ENCODE measurements at regions not wholly inside any gene's neighbourhood (a gene's known extent, or its start where the extent isn't known, plus 50 kb on each side); places are given as distances from the start of the nearest gene placed in this dataset.
A peak's percentile ranks its signal among the peaks of the same experiment; 100 is the strongest.

DNA sequence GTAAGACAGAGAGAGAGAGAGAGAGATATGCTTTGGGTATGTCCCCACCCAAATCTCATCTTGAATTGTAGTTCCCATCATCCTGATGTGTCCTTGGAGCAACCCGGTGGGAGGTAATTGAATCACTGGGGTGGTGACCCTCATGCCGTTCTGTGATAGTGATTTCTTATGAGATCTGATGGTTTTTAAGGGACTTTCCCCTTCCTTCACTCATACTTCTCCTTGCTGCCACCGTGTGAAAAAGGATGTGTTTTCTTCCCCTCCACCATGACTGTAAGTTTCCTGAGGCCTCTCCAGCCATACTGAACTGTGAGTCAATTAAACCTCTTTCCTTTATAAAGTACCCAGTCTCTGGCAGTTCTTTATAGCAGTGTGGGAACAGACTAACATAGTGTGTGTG is 60.3 kb downstream of the EOMES start:
- Histone ChIP-seq H3K4me1 (no peaks in the 10 kb centered on the region), H3K27me3 (no peaks in the 10 kb centered on the region), H3K27ac (no peak overlapping the region), H3K4me3 (no peak overlapping the region), H3K9me3 (no peaks in the 10 kb centered on the region), H3K36me3 (no peaks in the 10 kb centered on the region)
- TF ChIP-seq POLR2AphosphoS5 (IDR thresholded peaks at IDR 0.05) (no peak), POLR2A (IDR thresholded peaks at IDR 0.05) (no peak)
- TF ChIP-seq, protein P1, sequence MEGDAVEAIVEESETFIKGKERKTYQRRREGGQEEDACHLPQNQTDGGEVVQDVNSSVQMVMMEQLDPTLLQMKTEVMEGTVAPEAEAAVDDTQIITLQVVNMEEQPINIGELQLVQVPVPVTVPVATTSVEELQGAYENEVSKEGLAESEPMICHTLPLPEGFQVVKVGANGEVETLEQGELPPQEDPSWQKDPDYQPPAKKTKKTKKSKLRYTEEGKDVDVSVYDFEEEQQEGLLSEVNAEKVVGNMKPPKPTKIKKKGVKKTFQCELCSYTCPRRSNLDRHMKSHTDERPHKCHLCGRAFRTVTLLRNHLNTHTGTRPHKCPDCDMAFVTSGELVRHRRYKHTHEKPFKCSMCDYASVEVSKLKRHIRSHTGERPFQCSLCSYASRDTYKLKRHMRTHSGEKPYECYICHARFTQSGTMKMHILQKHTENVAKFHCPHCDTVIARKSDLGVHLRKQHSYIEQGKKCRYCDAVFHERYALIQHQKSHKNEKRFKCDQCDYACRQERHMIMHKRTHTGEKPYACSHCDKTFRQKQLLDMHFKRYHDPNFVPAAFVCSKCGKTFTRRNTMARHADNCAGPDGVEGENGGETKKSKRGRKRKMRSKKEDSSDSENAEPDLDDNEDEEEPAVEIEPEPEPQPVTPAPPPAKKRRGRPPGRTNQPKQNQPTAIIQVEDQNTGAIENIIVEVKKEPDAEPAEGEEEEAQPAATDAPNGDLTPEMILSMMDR (IDR thresholded peaks at IDR 0.05), result no peak
- no peak for DNase-seq (ENCODE audit: low spot score in 2 of 2)
- intact Hi-C loops (cut with DNase I; ENCODE audit: low total_unique reads), result no loop called here

DNA sequence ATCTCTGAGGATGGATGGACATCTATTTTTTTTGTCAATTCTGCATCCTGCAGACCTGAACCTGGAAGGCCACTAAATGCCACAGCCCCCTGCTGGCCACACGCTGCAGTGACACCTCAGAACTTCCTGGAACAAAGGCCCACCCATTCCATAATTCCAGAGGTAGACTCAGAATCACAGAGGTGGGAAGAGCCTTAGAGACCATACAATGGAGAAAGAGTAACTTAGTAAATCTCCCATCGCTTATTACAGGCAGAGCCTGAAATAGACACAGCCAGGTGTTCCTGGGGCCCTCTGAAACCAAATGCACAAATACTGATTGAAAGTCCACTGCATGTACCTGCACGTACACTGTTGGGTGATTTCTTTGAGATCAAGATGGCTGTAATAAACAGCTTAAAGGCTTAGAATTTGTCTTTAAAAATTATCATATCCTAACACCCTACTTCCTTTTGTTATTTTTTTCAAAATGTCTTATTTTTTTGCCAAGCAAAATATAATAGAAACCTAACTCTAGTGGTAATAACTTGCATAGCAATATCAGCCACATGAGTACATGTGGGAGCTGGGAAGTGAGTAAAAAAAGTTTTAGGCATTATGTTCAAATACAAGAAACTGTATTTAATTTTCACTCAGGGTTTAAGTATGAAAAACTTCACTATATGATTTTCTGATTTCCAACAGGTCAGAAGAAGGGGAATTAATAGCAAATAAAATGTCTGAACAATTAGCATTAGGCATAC is 62.7 kb downstream of the EOMES start:
- Histone ChIP-seq H3K4me3 (no peak overlapping the region), H3K4me1 (no peaks in the 10 kb centered on the region), H3K36me3 (no peaks in the 10 kb centered on the region), H3K27ac (no peak overlapping the region), H3K9me3 (no peaks in the 10 kb centered on the region), H3K27me3 (no peaks in the 10 kb centered on the region)
- TF ChIP-seq, protein P1 (IDR thresholded peaks at IDR 0.05), result peak; percentile 67 to 71 (median 69)
- TF ChIP-seq POLR2AphosphoS5 (IDR thresholded peaks at IDR 0.05) (peak in 1 of 3 donors; percentile 27), POLR2A (IDR thresholded peaks at IDR 0.05) (no peak)
- intact Hi-C loops (cut with DNase I; ENCODE audit: low total_unique reads), result no loop called here
- DNase-seq (ENCODE audit: low spot score in 2 of 2), result peak; percentile 37 to 58

DNA sequence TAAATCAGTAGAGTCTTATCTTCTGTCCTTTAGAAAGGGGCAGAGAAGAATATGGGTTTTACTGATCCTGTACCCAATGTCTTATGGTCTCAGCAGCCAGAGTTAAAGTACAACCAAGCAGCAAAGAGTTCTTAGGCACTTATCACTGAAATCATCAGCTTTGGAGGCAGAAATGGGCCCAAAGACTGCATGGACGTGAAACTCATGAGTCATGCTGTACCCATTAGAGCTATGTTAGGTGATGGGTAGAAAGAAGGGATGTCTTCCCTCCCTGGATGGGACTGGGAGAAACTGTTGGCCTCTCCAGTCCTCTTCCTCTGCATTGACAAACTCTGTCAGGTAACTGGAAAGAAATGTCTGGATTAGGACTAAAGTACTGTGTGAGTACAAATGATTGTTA is 63.4 kb downstream of the EOMES start:
- intact Hi-C loops (cut with DNase I; ENCODE audit: low total_unique reads), result no loop called here
- no peak for DNase-seq (ENCODE audit: low spot score in 2 of 2)

DNA sequence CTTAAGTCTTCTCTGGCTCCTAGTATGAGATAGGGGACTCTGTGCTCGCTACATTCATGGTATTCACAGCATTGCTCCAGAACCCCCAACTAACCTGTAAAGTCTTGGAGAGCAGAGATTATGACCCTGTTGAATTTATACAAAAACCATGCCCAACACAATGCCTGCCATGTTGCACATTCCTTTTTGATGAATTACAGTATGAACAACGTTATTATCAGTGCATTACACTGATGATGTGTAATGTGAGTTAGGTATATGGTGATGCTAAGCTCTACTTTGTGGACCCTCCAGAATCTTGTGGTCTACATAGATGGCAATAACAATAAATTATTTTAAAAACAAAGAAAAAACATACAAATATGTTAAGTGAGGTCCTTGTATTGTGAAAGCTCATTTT is 64.3 kb downstream of the EOMES start:
- DNase-seq (ENCODE audit: low spot score in 2 of 2), result no peak
- Histone ChIP-seq H3K36me3 (no peaks in the 10 kb centered on the region), H3K9me3 (no peaks in the 10 kb centered on the region), H3K27me3 (no peaks in the 10 kb centered on the region), H3K4me1 (no peaks in the 10 kb centered on the region), H3K4me3 (no peak overlapping the region), H3K27ac (no peak overlapping the region)
- no peak for TF ChIP-seq POLR2A (IDR thresholded peaks at IDR 0.05)
- no peak for TF ChIP-seq POLR2AphosphoS5 (IDR thresholded peaks at IDR 0.05)
- TF ChIP-seq, protein P1 (IDR thresholded peaks at IDR 0.05), result no peak
- intact Hi-C loops (cut with DNase I; ENCODE audit: low total_unique reads), result no loop called here

More for the DNA sequence above, 63.4 kb downstream of the EOMES start:
- H3K9me3 ChIP-seq, result no peaks in the 10 kb centered on the region
- no peak overlapping the region for H3K4me3 ChIP-seq
- H3K4me1 ChIP-seq, result no peaks in the 10 kb centered on the region
- TF ChIP-seq, protein P1 (IDR thresholded peaks at IDR 0.05), result no peak
- TF ChIP-seq POLR2A (IDR thresholded peaks at IDR 0.05) (no peak), POLR2AphosphoS5 (IDR thresholded peaks at IDR 0.05) (no peak)
- H3K27me3 ChIP-seq, result no peaks in the 10 kb centered on the region
- H3K36me3 ChIP-seq, result no peaks in the 10 kb centered on the region
- no peak overlapping the region for H3K27ac ChIP-seq

DNA sequence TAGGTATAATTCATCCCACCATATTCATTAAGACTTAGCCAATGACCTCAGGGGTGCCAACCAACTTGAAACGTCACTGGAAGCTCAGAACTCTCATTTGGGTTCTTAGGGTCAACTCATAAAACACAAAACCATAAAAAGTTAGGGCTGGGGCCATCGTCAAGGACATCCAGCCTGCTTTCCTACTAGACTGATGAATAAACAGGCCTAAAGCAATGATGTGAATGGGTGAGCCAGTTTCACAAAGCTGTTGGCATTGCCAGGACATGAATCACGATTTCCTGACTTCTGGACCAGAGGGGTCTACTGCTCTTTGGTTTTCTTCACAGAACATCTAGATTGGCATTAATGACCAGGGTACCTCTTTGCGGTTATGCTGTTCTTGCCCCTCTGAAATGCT is 64.7 kb downstream of the EOMES start:
- H3K27me3 ChIP-seq, result no peaks in the 10 kb centered on the region
- no peaks in the 10 kb centered on the region for H3K36me3 ChIP-seq
- H3K9me3 ChIP-seq, result no peaks in the 10 kb centered on the region
- DNase-seq (ENCODE audit: low spot score in 2 of 2), result no peak
- TF ChIP-seq, protein P1 (IDR thresholded peaks at IDR 0.05), result no peak
- TF ChIP-seq POLR2AphosphoS5 (IDR thresholded peaks at IDR 0.05) (no peak), POLR2A (IDR thresholded peaks at IDR 0.05) (no peak)
- no peaks in the 10 kb centered on the region for H3K4me1 ChIP-seq
- intact Hi-C loops (cut with DNase I; ENCODE audit: low total_unique reads), result no loop called here
- no peak overlapping the region for H3K4me3 ChIP-seq
- no peak overlapping the region for H3K27ac ChIP-seq
